Renal cortex interstitium (tissue), 11 donors: ENCODE measurements at regions not wholly inside any gene's neighbourhood (a gene's known extent, or its start where the extent isn't known, plus 50 kb on each side); places are given as distances from the start of the nearest gene placed in this dataset.

ENCODE experiments used
- DNase-seq, 11 donors: peaks; one replicate each; pipeline ENCODE4 v3.0.0-alpha.2; 2013; ENCODE audit warnings: low read depth in 9 of 11, low spot score in 4 of 11; ENCODE audit errors: extremely low read depth in 1 of 11

- no peak for DNase-seq
Measured at GRCh38 chr11:79957702-79958101, 516.9 kb upstream of the TENM4 start.

- DNase-seq = no peak
Measured at GRCh38 chr11:79956061-79956460, 515.2 kb upstream of the TENM4 start.

GRCh38 chr11:79953629-79954028, 512.8 kb upstream of the TENM4 start:
- no peak for DNase-seq

- no peak for DNase-seq
Measured at GRCh38 chr11:79950741-79951140, 509.9 kb upstream of the TENM4 start.

GRCh38 chr11:79950172-79950571, 509.3 kb upstream of the TENM4 start:
- no peak for DNase-seq

GRCh38 chr11:79949574-79949973, 508.7 kb upstream of the TENM4 start:
- DNase-seq = no peak

GRCh38 chr11:79942646-79943045, 501.8 kb upstream of the TENM4 start:
- no peak for DNase-seq

GRCh38 chr11:79942090-79942489, 501.3 kb upstream of the TENM4 start:
- DNase-seq = no peak

- no peak for DNase-seq
Measured at GRCh38 chr11:79940974-79941735, 500.3 kb upstream of the TENM4 start.

- DNase-seq = peak in 7 of 11 donors; percentile 3 to 30 (median 9)
Measured at GRCh38 chr11:79940165-79940564, 499.3 kb upstream of the TENM4 start.

GRCh38 chr11:79939111-79939510, 498.3 kb upstream of the TENM4 start:
- DNase-seq = no peak

- no peak for DNase-seq
Measured at GRCh38 chr11:79937676-79938334, 497.0 kb upstream of the TENM4 start.

GRCh38 chr11:79932612-79933011, 491.8 kb upstream of the TENM4 start:
- no peak for DNase-seq

- DNase-seq = no peak
Measured at GRCh38 chr11:79931692-79932091, 490.9 kb upstream of the TENM4 start.

- DNase-seq = no peak
Measured at GRCh38 chr11:79926707-79927106, 485.9 kb upstream of the TENM4 start.

- DNase-seq = no peak
Measured at GRCh38 chr11:79925570-79925969, 484.7 kb upstream of the TENM4 start.

GRCh38 chr11:79922641-79923040, 481.8 kb upstream of the TENM4 start:
- no peak for DNase-seq

- no peak for DNase-seq
Measured at GRCh38 chr11:79920480-79920879, 479.6 kb upstream of the TENM4 start.

GRCh38 chr11:79919350-79919749, 478.5 kb upstream of the TENM4 start:
- no peak for DNase-seq

- no peak for DNase-seq
Measured at GRCh38 chr11:79918846-79919245, 478.0 kb upstream of the TENM4 start.

- DNase-seq = peak in 2 of 11 donors; percentile 25 to 26
Measured at GRCh38 chr11:79906164-79906563, 465.3 kb upstream of the TENM4 start.
